Endothelial cell (in vitro differentiated cells): ENCODE measurements at regions not wholly inside any gene's neighbourhood (a gene's known extent, or its start where the extent isn't known, plus 50 kb on each side); places are given as distances from the start of the nearest gene placed in this dataset.

Experiments used
- DNase-seq: peaks from one replicate; pipeline ENCODE4 v3.0.0; 2021; ENCODE audit warnings: low spot score
- H3K27ac Mint-ChIP-seq: one replicate; pipeline ENCODE4 v1.8.0; 2021; ENCODE audit warnings: mixed read lengths, inconsistent platforms; ENCODE audit not compliant: unreplicated experiment
- H3K27me3 Mint-ChIP-seq: one replicate; pipeline ENCODE4 v1.8.0; 2021; ENCODE audit warnings: mild to moderate bottlenecking, moderate library complexity, mixed read lengths, inconsistent platforms; ENCODE audit not compliant: unreplicated experiment
- H3K36me3 Mint-ChIP-seq: one replicate; pipeline ENCODE4 v1.8.0; 2021; ENCODE audit warnings: mild to moderate bottlenecking, low read depth, mixed read lengths, inconsistent platforms; ENCODE audit not compliant: unreplicated experiment
- H3K4me1 Mint-ChIP-seq: one replicate; pipeline ENCODE4 v1.8.0; 2021; ENCODE audit warnings: mild to moderate bottlenecking, mixed read lengths, inconsistent platforms; ENCODE audit not compliant: unreplicated experiment
- H3K4me3 Mint-ChIP-seq: one replicate; pipeline ENCODE4 v1.8.0; 2021; ENCODE audit warnings: mild to moderate bottlenecking, mixed read lengths, inconsistent platforms; ENCODE audit not compliant: unreplicated experiment
- H3K9me3 Mint-ChIP-seq: one replicate; pipeline ENCODE4 v1.8.0; 2021; ENCODE audit warnings: mixed read lengths, inconsistent platforms; ENCODE audit not compliant: unreplicated experiment
- CTCF ChIP-seq: fragments of 200-600 bp; sonication (generic); IDR thresholded peaks from one replicate; pipeline ENCODE4 v1.5.0; 2021; ENCODE audit warnings: antibody characterized with exemption; ENCODE audit not compliant: unreplicated experiment

GRCh38 chr21:18477043-18477442, 73.5 kb upstream of the TMPRSS15 start:
- H3K9me3 Mint-ChIP-seq = no peaks in the 10 kb centered on the region
- no peaks in the 10 kb centered on the region for H3K36me3 Mint-ChIP-seq
- DNase-seq = no peak
- no peak overlapping the region for H3K4me3 Mint-ChIP-seq
- H3K4me1 Mint-ChIP-seq = no peaks in the 10 kb centered on the region
- H3K27me3 Mint-ChIP-seq = no peaks in the 10 kb centered on the region
- TF ChIP-seq CTCF = no peak
- no peak overlapping the region for H3K27ac Mint-ChIP-seq

- Mint-ChIP-seq H3K36me3 (no peaks in the 10 kb centered on the region), H3K4me1 (no peaks in the 10 kb centered on the region), H3K4me3 (no peak overlapping the region)
These were observed 74.9 kb upstream of the TMPRSS15 start for GRCh38 chr21:18478513-18478912.

GRCh38 chr21:18488252-18488651, 84.7 kb upstream of the TMPRSS15 start:
- H3K27ac Mint-ChIP-seq = no peak overlapping the region
- no peak for TF ChIP-seq CTCF
- H3K27me3 Mint-ChIP-seq = no peaks in the 10 kb centered on the region
- no peaks in the 10 kb centered on the region for H3K36me3 Mint-ChIP-seq
- no peaks in the 10 kb centered on the region for H3K9me3 Mint-ChIP-seq
- H3K4me3 Mint-ChIP-seq = no peak overlapping the region
- H3K4me1 Mint-ChIP-seq = no peaks in the 10 kb centered on the region
- no peak for DNase-seq

More at GRCh38 chr21:18478513-18478912, 74.9 kb upstream of the TMPRSS15 start:
- no peaks in the 10 kb centered on the region for H3K9me3 Mint-ChIP-seq
- DNase-seq = no peak
- no peaks in the 10 kb centered on the region for H3K27me3 Mint-ChIP-seq
- TF ChIP-seq CTCF = no peak
- no peak overlapping the region for H3K27ac Mint-ChIP-seq

- Mint-ChIP-seq H3K4me3 (no peak overlapping the region), H3K36me3 (no peaks in the 10 kb centered on the region), H3K9me3 (no peaks in the 10 kb centered on the region), H3K27me3 (peaks cover 1% of the 10 kb centered on the region), H3K4me1 (no peaks in the 10 kb centered on the region), H3K27ac (no peak overlapping the region)
- DNase-seq = no peak
- no peak for TF ChIP-seq CTCF
These were observed 89.8 kb upstream of the TMPRSS15 start for GRCh38 chr21:18493422-18493821.

GRCh38 chr21:18495523-18495922, 91.9 kb upstream of the TMPRSS15 start:
- Mint-ChIP-seq H3K4me1 (no peaks in the 10 kb centered on the region), H3K9me3 (no peaks in the 10 kb centered on the region), H3K27ac (no peak overlapping the region), H3K27me3 (peaks cover 1% of the 10 kb centered on the region), H3K36me3 (no peaks in the 10 kb centered on the region), H3K4me3 (no peak overlapping the region)
- TF ChIP-seq CTCF = no peak
- no peak for DNase-seq
